ENCODE measurements at regions not wholly inside any gene's neighbourhood (a gene's known extent, or its start where the extent isn't known, plus 50 kb on each side); places are given as distances from the start of the nearest gene placed in this dataset.

GRCh38 chr1:82052563-82052962, 251.8 kb downstream of the ADGRL2 start:
- no peaks in the 10 kb centered on the region for H3K4me1 Mint-ChIP-seq (ENCODE audit: unreplicated experiment)
- no peak overlapping the region for H3K4me3 Mint-ChIP-seq (ENCODE audit: unreplicated experiment)
- TF ChIP-seq, protein P1, sequence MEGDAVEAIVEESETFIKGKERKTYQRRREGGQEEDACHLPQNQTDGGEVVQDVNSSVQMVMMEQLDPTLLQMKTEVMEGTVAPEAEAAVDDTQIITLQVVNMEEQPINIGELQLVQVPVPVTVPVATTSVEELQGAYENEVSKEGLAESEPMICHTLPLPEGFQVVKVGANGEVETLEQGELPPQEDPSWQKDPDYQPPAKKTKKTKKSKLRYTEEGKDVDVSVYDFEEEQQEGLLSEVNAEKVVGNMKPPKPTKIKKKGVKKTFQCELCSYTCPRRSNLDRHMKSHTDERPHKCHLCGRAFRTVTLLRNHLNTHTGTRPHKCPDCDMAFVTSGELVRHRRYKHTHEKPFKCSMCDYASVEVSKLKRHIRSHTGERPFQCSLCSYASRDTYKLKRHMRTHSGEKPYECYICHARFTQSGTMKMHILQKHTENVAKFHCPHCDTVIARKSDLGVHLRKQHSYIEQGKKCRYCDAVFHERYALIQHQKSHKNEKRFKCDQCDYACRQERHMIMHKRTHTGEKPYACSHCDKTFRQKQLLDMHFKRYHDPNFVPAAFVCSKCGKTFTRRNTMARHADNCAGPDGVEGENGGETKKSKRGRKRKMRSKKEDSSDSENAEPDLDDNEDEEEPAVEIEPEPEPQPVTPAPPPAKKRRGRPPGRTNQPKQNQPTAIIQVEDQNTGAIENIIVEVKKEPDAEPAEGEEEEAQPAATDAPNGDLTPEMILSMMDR (IDR thresholded peaks at IDR 0.05): no peak
- H3K36me3 Mint-ChIP-seq (ENCODE audit: unreplicated experiment): no peaks in the 10 kb centered on the region
- peaks cover 8% of the 10 kb centered on the region for H3K9me3 Mint-ChIP-seq (ENCODE audit: unreplicated experiment)
- DNase-seq (ENCODE audit: extremely low spot score, unreplicated experiment): no peak
- H3K27ac Mint-ChIP-seq (ENCODE audit: unreplicated experiment): no peak overlapping the region
- peaks cover 8% of the 10 kb centered on the region for H3K27me3 Mint-ChIP-seq (ENCODE audit: unreplicated experiment)

DNA sequence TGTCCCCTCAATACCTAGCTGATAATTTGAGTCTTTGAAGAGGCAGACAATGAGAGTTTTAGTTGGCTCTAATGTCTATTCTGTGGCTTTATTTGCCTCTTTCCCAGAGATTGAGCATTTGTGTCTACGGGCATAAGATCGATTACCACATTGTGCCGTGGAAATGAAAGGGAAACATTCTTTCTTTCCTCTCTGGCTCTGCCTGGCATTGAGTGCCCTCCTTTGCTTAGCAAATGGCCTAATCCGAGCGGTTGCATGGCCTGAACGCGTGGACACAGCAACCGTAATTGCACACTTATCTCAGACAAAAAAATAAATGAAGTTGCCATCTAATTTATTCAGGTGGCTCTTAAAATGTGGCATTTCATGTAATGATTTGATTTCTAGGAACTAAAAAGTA, 247.9 kb downstream of the ADGRL2 start:
- no peak overlapping the region for H3K27ac Mint-ChIP-seq (ENCODE audit: unreplicated experiment)
- peaks cover 10% of the 10 kb centered on the region for H3K27me3 Mint-ChIP-seq (ENCODE audit: unreplicated experiment)
- H3K4me1 Mint-ChIP-seq (ENCODE audit: unreplicated experiment): no peaks in the 10 kb centered on the region
- DNase-seq (ENCODE audit: extremely low spot score, unreplicated experiment): no peak
- TF ChIP-seq, protein P1 (IDR thresholded peaks at IDR 0.05): no peak
- no peak overlapping the region for H3K4me3 Mint-ChIP-seq (ENCODE audit: unreplicated experiment)
- H3K9me3 Mint-ChIP-seq (ENCODE audit: unreplicated experiment): no peaks in the 10 kb centered on the region
- H3K36me3 Mint-ChIP-seq (ENCODE audit: unreplicated experiment): no peaks in the 10 kb centered on the region

DNA sequence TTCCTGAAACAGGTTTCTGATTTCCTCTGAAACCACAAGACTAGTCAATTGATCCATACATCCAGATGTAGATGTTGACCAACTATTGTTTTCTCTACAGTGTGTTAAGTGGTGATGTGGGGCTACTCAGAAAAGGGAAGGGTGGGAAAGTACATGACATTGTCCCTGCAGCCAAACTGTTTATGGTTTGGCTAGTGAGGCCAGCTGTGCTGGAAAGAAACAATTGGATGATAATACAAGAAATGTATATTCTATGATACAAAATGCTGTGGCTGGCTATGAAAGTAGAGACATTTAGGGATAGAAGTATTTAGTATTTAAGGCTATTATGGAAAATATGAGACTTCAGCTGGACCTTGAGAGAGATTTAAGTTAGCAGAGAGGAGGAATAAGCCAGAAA, 244.5 kb downstream of the ADGRL2 start:
- H3K36me3 Mint-ChIP-seq (ENCODE audit: unreplicated experiment): no peaks in the 10 kb centered on the region
- H3K4me3 Mint-ChIP-seq (ENCODE audit: unreplicated experiment): no peak overlapping the region
- no peaks in the 10 kb centered on the region for H3K4me1 Mint-ChIP-seq (ENCODE audit: unreplicated experiment)
- TF ChIP-seq, protein P1 (IDR thresholded peaks at IDR 0.05): no peak
- peaks cover 18% of the 10 kb centered on the region for H3K27me3 Mint-ChIP-seq (ENCODE audit: unreplicated experiment)
- no peaks in the 10 kb centered on the region for H3K9me3 Mint-ChIP-seq (ENCODE audit: unreplicated experiment)
- no peak for DNase-seq (ENCODE audit: extremely low spot score, unreplicated experiment)
- no peak overlapping the region for H3K27ac Mint-ChIP-seq (ENCODE audit: unreplicated experiment)

DNA sequence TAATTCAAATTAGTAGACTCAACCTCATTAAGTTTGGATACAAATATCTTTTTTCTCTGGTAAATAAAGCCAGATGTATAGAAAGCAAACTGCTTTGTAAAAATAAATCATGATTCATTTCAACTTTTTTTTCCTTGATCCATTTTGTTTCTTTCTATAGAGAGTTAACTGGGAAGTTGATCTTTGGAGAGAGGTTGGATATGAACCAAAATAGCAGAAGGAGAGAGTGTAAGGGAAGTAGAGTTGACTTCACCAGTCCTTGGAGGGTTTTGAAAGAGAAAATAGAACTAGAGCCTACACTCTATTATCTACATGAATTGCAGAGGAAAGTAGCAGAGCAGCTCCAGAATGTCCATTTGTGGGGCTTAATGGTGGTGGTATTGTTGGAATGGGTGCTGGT, 243.8 kb downstream of the ADGRL2 start:
- DNase-seq (ENCODE audit: extremely low spot score, unreplicated experiment): no peak
- Mint-ChIP-seq H3K4me3 (ENCODE audit: unreplicated experiment) (no peak overlapping the region), H3K36me3 (ENCODE audit: unreplicated experiment) (no peaks in the 10 kb centered on the region), H3K4me1 (ENCODE audit: unreplicated experiment) (no peaks in the 10 kb centered on the region), H3K9me3 (ENCODE audit: unreplicated experiment) (no peaks in the 10 kb centered on the region), H3K27me3 (ENCODE audit: unreplicated experiment) (peaks cover 18% of the 10 kb centered on the region), H3K27ac (ENCODE audit: unreplicated experiment) (no peak overlapping the region)
- TF ChIP-seq, protein P1 (IDR thresholded peaks at IDR 0.05): no peak

- Mint-ChIP-seq H3K4me3 (ENCODE audit: unreplicated experiment) (no peak overlapping the region), H3K27me3 (ENCODE audit: unreplicated experiment) (peaks cover 18% of the 10 kb centered on the region), H3K9me3 (ENCODE audit: unreplicated experiment) (no peaks in the 10 kb centered on the region), H3K27ac (ENCODE audit: unreplicated experiment) (no peak overlapping the region), H3K36me3 (ENCODE audit: unreplicated experiment) (no peaks in the 10 kb centered on the region), H3K4me1 (ENCODE audit: unreplicated experiment) (no peaks in the 10 kb centered on the region)
- no peak for DNase-seq (ENCODE audit: extremely low spot score, unreplicated experiment)
- TF ChIP-seq, protein P1 (IDR thresholded peaks at IDR 0.05): no peak
Measured at GRCh38 chr1:82044111-82044510, 243.4 kb downstream of the ADGRL2 start.

All from osteocyte (in vitro differentiated cells).